Activated effector memory CD4-positive, alpha-beta T cell treated with anti-CD3 and anti-CD28 coated beads, Interleukin-2, amount 50 U/mL, for 16 hours (primary cell): ENCODE measurements at regions not wholly inside any gene's neighbourhood (a gene's known extent, or its start where the extent isn't known, plus 50 kb on each side); places are given as distances from the start of the nearest gene placed in this dataset.

Experiments used
- DNase-seq: peaks from one replicate; pipeline ENCODE4 v3.0.0-alpha.2; 2020

- DNase-seq = no peak
Measured at GRCh38 chr14:89024691-89025090, 200.2 kb downstream of the TTC8 start.

GRCh38 chr14:89025561-89026236, 201.2 kb downstream of the TTC8 start:
- no peak for DNase-seq

- peak; percentile 85 for DNase-seq
Measured at GRCh38 chr14:89027097-89027740, 202.8 kb downstream of the TTC8 start.

DNA sequence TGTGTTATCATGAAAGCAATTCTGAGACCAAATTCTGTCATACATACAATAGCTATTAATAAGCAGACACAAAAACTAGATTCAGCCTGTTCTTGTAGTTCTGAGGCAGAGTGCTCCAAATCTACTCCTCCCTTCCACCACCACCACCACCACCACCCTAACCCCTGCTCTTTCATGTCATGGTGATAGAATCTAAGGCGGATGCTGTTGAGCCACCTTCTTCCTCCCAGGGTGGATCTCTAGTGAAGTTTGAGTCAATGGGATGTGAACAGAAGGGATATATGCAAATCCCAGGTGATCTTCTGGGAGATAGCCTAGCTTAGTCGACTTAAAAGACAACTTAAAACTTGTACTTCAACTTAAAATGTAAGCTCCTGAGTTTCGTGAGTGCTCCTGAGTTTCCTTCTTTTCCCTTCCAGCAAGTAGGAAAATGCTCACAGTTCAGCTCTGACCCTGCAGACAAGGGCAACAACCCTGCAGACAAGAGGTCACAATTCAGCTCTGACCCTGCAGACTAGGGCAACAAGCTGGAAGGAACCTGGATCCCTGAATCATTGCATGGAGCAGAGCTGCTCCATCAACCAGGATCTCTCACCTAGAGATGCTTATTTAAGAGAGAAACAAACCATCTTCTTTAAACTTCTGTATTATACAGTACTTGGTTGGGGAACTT, 204.1 kb downstream of the TTC8 start:
- DNase-seq = no peak

- DNase-seq = no peak
Measured at GRCh38 chr14:89029961-89030694, 205.7 kb downstream of the TTC8 start.

GRCh38 chr14:89030921-89031320, 206.5 kb downstream of the TTC8 start:
- no peak for DNase-seq

DNA sequence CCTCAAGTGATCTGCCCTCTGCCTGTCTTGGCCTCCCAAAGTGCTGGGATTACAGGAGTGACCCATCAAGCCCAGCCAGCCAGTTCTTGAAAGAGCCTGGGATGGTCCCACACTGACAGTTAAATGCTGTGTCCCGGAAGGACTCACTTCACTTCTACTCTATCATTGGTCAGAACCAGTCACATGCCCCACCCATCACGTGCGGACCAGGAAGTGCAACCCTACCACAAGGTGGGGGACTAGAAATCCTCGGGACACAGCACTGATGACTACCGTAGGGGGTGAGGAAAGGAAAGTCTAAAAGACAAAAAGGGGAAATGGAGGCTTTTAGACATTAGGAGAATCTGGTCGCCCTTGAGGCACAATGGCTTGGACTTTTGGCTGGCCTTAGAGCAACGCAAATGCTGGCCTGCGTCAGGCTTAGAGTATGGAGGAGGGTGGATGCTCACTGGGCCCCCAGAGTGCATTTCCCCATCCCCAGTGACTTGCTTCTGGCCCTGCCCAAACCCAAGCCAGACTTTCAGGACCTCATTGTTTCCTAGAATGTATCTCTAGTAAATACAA, 207.7 kb downstream of the TTC8 start:
- DNase-seq = no peak

GRCh38 chr14:89033756-89034155, 209.3 kb downstream of the TTC8 start:
- no peak for DNase-seq

DNA sequence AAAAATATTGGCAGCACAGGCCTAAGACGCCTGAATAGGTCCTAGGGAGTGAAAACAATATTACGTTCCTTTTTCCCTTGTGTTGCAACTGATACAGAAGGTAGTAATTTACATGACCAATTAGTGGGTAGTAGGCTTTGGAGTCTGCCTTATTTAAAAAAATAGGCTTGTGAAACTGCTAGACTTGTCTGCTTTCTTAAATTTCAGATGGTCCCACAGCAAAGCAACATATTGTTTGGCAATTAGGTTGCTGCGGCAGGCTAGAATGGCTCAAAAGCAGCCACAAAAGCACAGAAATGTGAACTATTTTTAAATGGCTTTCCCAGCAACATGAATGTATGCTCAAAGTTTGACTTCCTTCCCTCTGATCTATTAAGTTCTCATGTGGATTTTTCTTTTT, 211.9 kb downstream of the TTC8 start:
- no peak for DNase-seq

GRCh38 chr14:89037065-89037464, 212.6 kb downstream of the TTC8 start:
- DNase-seq = no peak

GRCh38 chr14:89040080-89040459, 215.6 kb downstream of the TTC8 start:
- DNase-seq = no peak

DNA sequence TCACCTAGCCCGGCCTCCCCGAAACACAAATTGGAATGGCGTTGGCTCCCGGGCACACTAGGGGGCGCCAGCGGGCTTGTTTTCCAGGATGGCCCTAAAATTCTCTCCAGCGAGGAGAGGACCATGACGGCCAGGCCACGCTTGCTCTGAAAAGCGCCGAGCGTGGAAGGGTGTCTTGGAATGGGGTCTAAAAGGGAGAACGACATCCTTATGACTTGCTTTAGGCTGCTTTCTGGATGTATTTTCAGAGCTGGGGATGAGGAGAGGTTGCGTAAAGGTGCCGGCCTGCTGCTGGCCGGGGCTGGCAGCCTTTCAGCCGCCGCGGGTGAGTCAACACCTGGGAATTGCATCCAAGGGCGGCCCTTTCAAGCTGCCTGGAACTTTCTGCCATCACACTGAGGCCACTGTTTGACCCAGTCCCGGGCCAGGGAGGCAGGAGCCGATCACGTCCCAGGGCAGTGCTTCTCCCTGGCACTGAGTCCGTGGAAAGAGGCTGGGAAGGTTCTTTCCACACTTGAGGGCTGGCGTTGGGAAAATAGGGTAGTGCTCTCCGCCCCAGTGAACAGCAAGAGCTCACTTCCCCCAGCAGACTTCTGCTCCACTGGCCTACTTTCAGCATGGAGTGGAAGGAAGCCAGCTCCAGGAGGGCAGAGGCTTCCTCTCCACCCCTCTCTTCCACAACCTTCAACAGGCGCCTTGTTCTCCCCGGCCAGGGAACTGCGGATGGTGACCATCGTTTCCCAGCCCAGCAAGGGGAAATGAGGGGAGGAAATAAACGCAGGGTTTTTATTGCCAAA, 216.2 kb downstream of the TTC8 start:
- peak; percentile 92 for DNase-seq

- no peak for DNase-seq
Measured at GRCh38 chr14:89041257-89041582, 216.8 kb downstream of the TTC8 start.

DNA sequence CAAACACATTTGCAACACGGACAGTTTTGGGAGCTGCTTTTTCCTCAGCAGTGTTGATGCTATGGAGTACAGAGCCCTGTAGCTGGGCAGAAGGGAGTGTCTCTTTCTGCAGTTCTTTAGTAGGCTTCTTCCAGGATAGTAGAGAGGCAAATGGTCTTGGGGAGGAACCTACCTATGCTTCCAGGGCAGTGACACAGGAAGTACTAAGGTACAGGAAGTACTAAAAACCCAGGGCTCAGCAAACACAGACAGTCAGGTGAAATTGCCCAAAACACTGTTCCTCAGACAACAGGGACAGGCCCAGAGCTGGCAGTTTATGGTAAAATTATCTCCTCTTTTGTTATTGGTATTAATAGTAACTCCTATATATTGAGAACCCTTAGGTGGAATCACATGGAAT, 217.6 kb downstream of the TTC8 start:
- DNase-seq = no peak

GRCh38 chr14:89053303-89053702, 228.9 kb downstream of the TTC8 start:
- no peak for DNase-seq

- no peak for DNase-seq
Measured at GRCh38 chr14:89056394-89056793, 231.9 kb downstream of the TTC8 start.

DNA sequence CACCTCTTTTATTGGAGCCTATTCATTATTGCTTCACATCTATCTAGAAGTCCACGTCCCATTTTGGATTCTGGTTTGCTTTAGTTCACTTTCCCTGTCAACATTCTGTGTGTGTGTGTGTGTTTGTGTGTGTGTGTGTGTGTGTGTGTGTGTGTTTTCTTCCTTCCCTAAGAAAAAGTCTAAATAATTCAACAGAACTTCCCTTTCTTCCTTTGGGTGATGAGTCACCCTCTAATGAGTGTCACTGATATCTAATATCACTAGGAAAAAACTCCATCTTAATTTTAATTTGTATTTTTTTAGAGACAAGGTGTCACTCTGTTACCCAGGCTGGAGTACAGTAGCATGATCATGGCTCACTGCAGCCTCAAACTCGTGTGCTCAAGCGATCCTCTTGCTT, 234.2 kb downstream of the TTC8 start:
- no peak for DNase-seq

- DNase-seq = no peak
Measured at GRCh38 chr14:89060191-89060590, 235.7 kb downstream of the TTC8 start.

- no peak for DNase-seq
Measured at GRCh38 chr14:89061696-89062095, 237.2 kb downstream of the TTC8 start.

- no peak for DNase-seq
Measured at GRCh38 chr14:89065879-89066278, 241.4 kb downstream of the TTC8 start.

- no peak for DNase-seq
Measured at GRCh38 chr14:89067293-89067972, 243.0 kb downstream of the TTC8 start.
